ENCODE measurements at regions not wholly inside any gene's neighbourhood (a gene's known extent, or its start where the extent isn't known, plus 50 kb on each side); places are given as distances from the start of the nearest gene placed in this dataset.
A peak's percentile ranks its signal among the peaks of the same experiment; 100 is the strongest.

- no peaks in the 10 kb centered on the region for H3K9me3 ChIP-seq
- TF ChIP-seq POLR2A (IDR thresholded peaks at IDR 0.05) = no peak
- TF ChIP-seq, protein P1, sequence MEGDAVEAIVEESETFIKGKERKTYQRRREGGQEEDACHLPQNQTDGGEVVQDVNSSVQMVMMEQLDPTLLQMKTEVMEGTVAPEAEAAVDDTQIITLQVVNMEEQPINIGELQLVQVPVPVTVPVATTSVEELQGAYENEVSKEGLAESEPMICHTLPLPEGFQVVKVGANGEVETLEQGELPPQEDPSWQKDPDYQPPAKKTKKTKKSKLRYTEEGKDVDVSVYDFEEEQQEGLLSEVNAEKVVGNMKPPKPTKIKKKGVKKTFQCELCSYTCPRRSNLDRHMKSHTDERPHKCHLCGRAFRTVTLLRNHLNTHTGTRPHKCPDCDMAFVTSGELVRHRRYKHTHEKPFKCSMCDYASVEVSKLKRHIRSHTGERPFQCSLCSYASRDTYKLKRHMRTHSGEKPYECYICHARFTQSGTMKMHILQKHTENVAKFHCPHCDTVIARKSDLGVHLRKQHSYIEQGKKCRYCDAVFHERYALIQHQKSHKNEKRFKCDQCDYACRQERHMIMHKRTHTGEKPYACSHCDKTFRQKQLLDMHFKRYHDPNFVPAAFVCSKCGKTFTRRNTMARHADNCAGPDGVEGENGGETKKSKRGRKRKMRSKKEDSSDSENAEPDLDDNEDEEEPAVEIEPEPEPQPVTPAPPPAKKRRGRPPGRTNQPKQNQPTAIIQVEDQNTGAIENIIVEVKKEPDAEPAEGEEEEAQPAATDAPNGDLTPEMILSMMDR (IDR thresholded peaks at IDR 0.05) = no peak
- H3K4me1 ChIP-seq = no peaks in the 10 kb centered on the region
- H3K27me3 ChIP-seq = no peaks in the 10 kb centered on the region
- ATAC-seq (no peak), DNase-seq (no peak)
- H3K27ac ChIP-seq = no peak overlapping the region
- 21% methylated on average over 4 of the region's 4 CpGs for WGBS (ENCODE audit: insufficient coverage, low coverage, low lambda C conversion rate, missing lambda C conversion rate)
- H3K36me3 ChIP-seq = no peaks in the 10 kb centered on the region
- H3K4me3 ChIP-seq = no peak overlapping the region
- intact Hi-C loops (cut with DNase I) = no loop called here
These were observed 305.9 kb upstream of the HAND2 start for GRCh38 chr4:173835903-173836302.

- ATAC-seq (no peak), DNase-seq (no peak)
- TF ChIP-seq POLR2A (IDR thresholded peaks at IDR 0.05) = no peak
- TF ChIP-seq, protein P1 (IDR thresholded peaks at IDR 0.05) = no peak
- Histone ChIP-seq H3K9me3 (no peaks in the 10 kb centered on the region), H3K4me3 (no peak overlapping the region), H3K27me3 (no peaks in the 10 kb centered on the region), H3K36me3 (no peaks in the 10 kb centered on the region), H3K27ac (no peak overlapping the region), H3K4me1 (no peaks in the 10 kb centered on the region)
- 38% methylated on average over 1 of the region's 1 CpG for WGBS (ENCODE audit: insufficient coverage, low coverage, low lambda C conversion rate, missing lambda C conversion rate)
- intact Hi-C loops (cut with DNase I) = no loop called here
These were observed 304.1 kb upstream of the HAND2 start for GRCh38 chr4:173834151-173834550.

DNA sequence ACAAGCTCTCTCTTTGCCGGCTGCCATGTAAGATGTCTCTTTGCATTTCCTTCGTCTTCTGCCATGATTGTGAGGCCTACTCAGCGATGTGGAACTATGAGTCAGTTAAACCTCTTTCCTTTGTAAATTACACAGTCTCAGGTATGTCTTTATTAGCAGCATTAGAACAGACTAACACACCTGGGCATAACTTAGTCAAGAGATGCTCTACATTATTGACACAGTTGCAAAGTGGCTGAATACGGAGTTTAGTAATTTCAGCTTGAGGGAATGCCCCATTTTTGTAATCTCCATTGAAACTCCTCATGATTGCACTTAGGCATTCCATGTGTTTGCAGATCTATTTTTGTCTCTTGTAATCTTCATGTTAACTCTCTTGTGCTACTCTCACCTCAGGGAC is 299.5 kb upstream of the HAND2 start:
- Histone ChIP-seq H3K4me3 (no peak overlapping the region), H3K36me3 (no peaks in the 10 kb centered on the region), H3K27me3 (no peaks in the 10 kb centered on the region), H3K27ac (no peak overlapping the region), H3K4me1 (no peaks in the 10 kb centered on the region), H3K9me3 (no peaks in the 10 kb centered on the region)
- TF ChIP-seq POLR2A (IDR thresholded peaks at IDR 0.05) = no peak
- TF ChIP-seq, protein P1 (IDR thresholded peaks at IDR 0.05) = no peak
- ATAC-seq (no peak), DNase-seq (no peak)
- 50% methylated on average over 4 of the region's 4 CpGs for WGBS (ENCODE audit: insufficient coverage, low coverage, low lambda C conversion rate, missing lambda C conversion rate)
- intact Hi-C loops (cut with DNase I) = no loop called here

DNA sequence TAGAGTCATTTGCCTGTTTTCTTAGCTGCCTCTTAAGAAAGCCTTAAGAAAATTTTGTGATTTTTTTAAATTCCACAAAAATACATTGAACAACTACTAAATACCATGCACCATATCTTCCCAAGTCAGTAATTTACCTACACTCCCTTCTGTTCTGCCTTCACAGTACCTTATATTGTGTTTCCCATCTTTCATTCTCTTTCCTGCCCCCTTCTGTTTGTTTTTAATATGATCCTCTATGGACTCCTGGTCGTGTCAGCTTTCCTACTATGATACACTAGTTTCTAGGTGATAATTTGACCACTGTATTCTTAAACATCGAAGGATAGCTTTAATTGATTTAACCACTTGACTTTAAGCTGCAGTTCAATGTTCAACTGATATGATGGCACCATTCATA is 297.7 kb upstream of the HAND2 start:
- Histone ChIP-seq H3K36me3 (no peaks in the 10 kb centered on the region), H3K27me3 (no peaks in the 10 kb centered on the region), H3K4me3 (no peak overlapping the region), H3K4me1 (no peaks in the 10 kb centered on the region), H3K9me3 (no peaks in the 10 kb centered on the region), H3K27ac (no peak overlapping the region)
- WGBS (ENCODE audit: insufficient coverage, low coverage, low lambda C conversion rate, missing lambda C conversion rate) = 23% methylated on average over 2 of the region's 2 CpGs
- intact Hi-C loops (cut with DNase I) = no loop called here
- no peak for ATAC-seq
- DNase-seq = no peak
- no peak for TF ChIP-seq POLR2A (IDR thresholded peaks at IDR 0.05)
- TF ChIP-seq, protein P1 (IDR thresholded peaks at IDR 0.05) = peak in 1 of 4 donors; percentile 6

- Histone ChIP-seq H3K4me3 (no peak overlapping the region), H3K27me3 (no peaks in the 10 kb centered on the region), H3K9me3 (no peaks in the 10 kb centered on the region), H3K36me3 (no peaks in the 10 kb centered on the region), H3K4me1 (no peaks in the 10 kb centered on the region), H3K27ac (no peak overlapping the region)
- 55% methylated on average over 3 of the region's 3 CpGs for whole genome bisulfite sequencing (ENCODE audit: insufficient coverage, low coverage, low lambda C conversion rate, missing lambda C conversion rate)
- DNase-seq = no peak
- intact Hi-C loops (cut with DNase I) = no loop called here
- TF ChIP-seq, protein P1 (IDR thresholded peaks at IDR 0.05) = no peak
- TF ChIP-seq POLR2A (IDR thresholded peaks at IDR 0.05) = no peak
- ATAC-seq = no peak
These were observed 291.8 kb upstream of the HAND2 start for GRCh38 chr4:173821876-173822275.

All from right lobe of liver (tissue), 6 donors.